Stimulated activated memory B cell treated with anti-CD40 and anti-IgM and Interleukin-4, amounts not matched to agents 10 μg/mL and 1 μg/mL and 100 μg/mL, for 72 hours (primary cell): ENCODE measurements at regions not wholly inside any gene's neighbourhood (a gene's known extent, or its start where the extent isn't known, plus 50 kb on each side); places are given as distances from the start of the nearest gene placed in this dataset.

ENCODE experiments used
- ATAC-seq: fragments of 150-1000 bp; cut with Tn5 transposase; 2 replicates; pipeline ENCODE4 v1.10.0; 2021
- H3K27ac Mint-ChIP-seq: one replicate; pipeline ENCODE4 v1.8.0; 2022; ENCODE audit warnings: mild to moderate bottlenecking, mixed read lengths
- H3K27me3 Mint-ChIP-seq: one replicate; pipeline ENCODE4 v1.8.0; 2022; ENCODE audit warnings: mixed read lengths
- H3K36me3 Mint-ChIP-seq: one replicate; pipeline ENCODE4 v1.8.0; 2022; ENCODE audit warnings: mixed read lengths
- H3K4me1 Mint-ChIP-seq: one replicate; pipeline ENCODE4 v1.8.0; 2022; ENCODE audit warnings: mixed read lengths
- H3K4me3 Mint-ChIP-seq: one replicate; pipeline ENCODE4 v1.8.0; 2022; ENCODE audit warnings: mild to moderate bottlenecking, moderate library complexity, mixed read lengths
- H3K9me3 Mint-ChIP-seq: one replicate; pipeline ENCODE4 v1.8.0; 2022; ENCODE audit warnings: mixed read lengths

DNA sequence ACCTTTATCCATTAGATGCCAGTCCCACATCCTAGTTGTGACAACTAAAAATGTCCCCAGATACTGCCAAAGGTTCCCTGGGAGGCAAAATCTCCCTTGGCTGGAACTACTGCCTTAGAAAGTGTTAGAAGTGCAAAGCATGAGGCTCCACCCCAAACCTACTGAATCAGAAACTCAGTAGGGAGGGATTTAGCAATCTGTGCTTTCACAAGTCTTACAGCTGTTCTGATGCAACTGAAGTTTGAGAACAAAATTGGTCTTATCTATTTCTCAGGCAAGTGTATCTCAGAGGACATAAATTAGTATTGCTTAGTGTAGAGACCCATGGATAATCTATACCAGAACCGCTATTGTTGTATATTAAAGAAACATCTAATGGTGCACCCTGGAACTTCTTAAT is 70.2 kb downstream of the CLDN1 start:
- no peaks in the 10 kb centered on the region for H3K36me3 Mint-ChIP-seq
- H3K4me3 Mint-ChIP-seq: no peak overlapping the region
- ATAC-seq: no peak
- no peak overlapping the region for H3K27ac Mint-ChIP-seq
- no peaks in the 10 kb centered on the region for H3K4me1 Mint-ChIP-seq
- H3K27me3 Mint-ChIP-seq: no peaks in the 10 kb centered on the region
- H3K9me3 Mint-ChIP-seq: peaks cover 10% of the 10 kb centered on the region

DNA sequence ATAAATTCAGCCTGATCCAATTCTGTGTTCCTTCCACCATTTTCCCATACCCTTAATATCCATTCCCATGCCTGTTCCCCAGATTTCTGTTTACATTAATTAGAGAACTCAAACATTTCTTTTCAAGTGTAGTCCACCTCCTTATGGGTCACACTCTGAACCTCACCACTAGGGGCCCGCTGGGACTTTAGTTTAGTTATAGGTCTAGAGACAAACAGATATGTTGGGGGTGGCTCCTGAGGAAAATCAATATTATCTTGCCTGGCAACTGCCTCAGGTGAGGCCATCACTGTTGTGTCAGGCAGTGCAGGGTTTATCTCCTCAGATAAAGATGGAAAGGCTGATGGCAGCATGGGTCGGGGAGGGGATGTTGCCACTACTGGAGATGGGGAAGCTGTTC is 72.8 kb downstream of the CLDN1 start:
- Mint-ChIP-seq H3K27me3 (no peaks in the 10 kb centered on the region), H3K9me3 (peaks cover 23% of the 10 kb centered on the region), H3K4me1 (no peaks in the 10 kb centered on the region), H3K4me3 (no peak overlapping the region), H3K27ac (no peak overlapping the region), H3K36me3 (no peaks in the 10 kb centered on the region)
- no peak for ATAC-seq

DNA sequence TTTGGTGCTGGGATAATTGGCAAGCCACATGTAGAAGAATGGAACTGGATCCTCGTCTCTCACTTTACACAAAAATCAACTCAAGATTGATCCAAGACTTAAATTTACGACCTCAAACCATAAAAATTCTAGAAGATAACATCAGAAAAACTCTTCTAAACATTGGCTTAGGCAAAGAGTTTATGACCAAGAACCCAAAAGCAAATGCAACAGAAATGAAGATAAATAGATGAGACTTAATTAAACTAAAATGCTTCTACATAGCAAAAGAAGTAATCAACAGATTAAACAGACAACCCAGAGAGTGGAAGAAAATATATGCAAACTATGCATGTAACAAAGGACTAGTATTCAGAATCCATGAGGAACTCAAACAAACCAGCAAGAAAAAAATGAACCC is 80.1 kb downstream of the CLDN1 start:
- H3K9me3 Mint-ChIP-seq: peaks cover 32% of the 10 kb centered on the region
- ATAC-seq: no peak
- no peaks in the 10 kb centered on the region for H3K4me1 Mint-ChIP-seq
- H3K27me3 Mint-ChIP-seq: no peaks in the 10 kb centered on the region
- no peak overlapping the region for H3K4me3 Mint-ChIP-seq
- no peaks in the 10 kb centered on the region for H3K36me3 Mint-ChIP-seq
- H3K27ac Mint-ChIP-seq: no peak overlapping the region

DNA sequence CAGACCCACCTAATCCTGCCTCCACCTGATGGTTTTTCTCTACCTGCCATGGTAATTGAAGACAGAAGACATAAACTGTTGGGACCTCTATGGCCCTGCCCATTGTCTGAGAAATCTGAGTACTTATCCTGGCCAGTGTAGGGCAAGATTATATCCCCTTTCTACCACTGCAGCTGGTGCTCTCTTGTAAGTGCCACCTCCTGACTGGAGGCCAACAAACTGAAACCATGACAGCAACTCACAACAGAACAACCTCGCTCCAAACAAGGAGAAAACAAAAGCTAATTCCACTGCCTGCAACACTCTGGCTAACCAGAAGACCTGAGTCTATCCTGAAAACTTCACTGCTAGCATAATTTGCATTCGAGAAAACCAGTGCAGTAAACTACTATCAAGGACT is 82.9 kb downstream of the CLDN1 start:
- H3K27me3 Mint-ChIP-seq: peaks cover 10% of the 10 kb centered on the region
- H3K36me3 Mint-ChIP-seq: no peaks in the 10 kb centered on the region
- H3K4me1 Mint-ChIP-seq: no peaks in the 10 kb centered on the region
- H3K4me3 Mint-ChIP-seq: no peak overlapping the region
- no peak for ATAC-seq
- H3K27ac Mint-ChIP-seq: no peak overlapping the region
- H3K9me3 Mint-ChIP-seq: peaks cover 18% of the 10 kb centered on the region

DNA sequence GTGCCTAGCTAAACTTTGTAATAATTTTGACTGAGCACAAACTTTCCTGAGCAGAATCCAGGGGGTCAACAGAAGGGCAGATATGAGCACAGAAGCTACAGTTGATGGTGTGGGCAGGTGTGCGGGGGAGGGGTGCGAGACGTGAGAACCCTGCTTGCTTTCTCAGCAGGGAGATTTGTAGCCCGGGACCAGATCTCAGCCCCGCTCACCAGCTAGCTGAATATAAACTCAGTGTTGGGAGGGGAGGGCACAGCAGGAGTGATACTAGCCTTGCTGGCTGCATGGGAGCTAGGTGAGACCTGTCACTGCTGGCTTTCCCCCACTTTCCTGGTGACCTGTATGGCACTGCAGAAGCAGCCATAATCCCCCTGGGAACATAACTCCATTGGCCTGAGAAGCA is 83.4 kb downstream of the CLDN1 start:
- no peaks in the 10 kb centered on the region for H3K4me1 Mint-ChIP-seq
- peaks cover 10% of the 10 kb centered on the region for H3K27me3 Mint-ChIP-seq
- no peak overlapping the region for H3K27ac Mint-ChIP-seq
- H3K9me3 Mint-ChIP-seq: peaks cover 18% of the 10 kb centered on the region
- no peaks in the 10 kb centered on the region for H3K36me3 Mint-ChIP-seq
- H3K4me3 Mint-ChIP-seq: no peak overlapping the region
- no peak for ATAC-seq

DNA sequence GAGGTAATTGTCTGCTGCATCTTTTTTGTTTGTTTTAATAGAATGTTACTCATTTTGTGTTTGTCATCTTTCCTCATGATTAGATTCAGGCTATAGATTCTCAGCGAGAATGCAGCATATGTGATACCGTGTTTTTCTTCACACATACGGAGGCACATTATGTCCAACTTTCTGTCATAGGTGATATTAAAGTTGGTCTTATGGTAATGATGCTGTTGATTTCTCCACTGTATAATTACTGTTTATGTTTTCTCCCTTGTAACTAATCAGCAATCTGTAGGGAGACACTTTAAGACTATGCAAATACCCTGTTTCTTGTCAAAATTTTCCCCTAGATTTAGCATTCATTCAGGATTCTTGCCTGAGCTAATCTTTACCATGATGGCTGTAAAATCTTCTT is 87.6 kb downstream of the CLDN1 start:
- ATAC-seq: no peak
- no peak overlapping the region for H3K27ac Mint-ChIP-seq
- peaks cover 10% of the 10 kb centered on the region for H3K27me3 Mint-ChIP-seq
- H3K36me3 Mint-ChIP-seq: no peaks in the 10 kb centered on the region
- H3K9me3 Mint-ChIP-seq: no peaks in the 10 kb centered on the region
- H3K4me1 Mint-ChIP-seq: no peaks in the 10 kb centered on the region
- no peak overlapping the region for H3K4me3 Mint-ChIP-seq

- Mint-ChIP-seq H3K4me1 (no peaks in the 10 kb centered on the region), H3K36me3 (no peaks in the 10 kb centered on the region), H3K27ac (no peak overlapping the region), H3K9me3 (no peaks in the 10 kb centered on the region), H3K27me3 (no peaks in the 10 kb centered on the region), H3K4me3 (no peak overlapping the region)
- no peak for ATAC-seq
Measured at GRCh38 chr3:190229632-190230424, 92.4 kb downstream of the CLDN1 start.

DNA sequence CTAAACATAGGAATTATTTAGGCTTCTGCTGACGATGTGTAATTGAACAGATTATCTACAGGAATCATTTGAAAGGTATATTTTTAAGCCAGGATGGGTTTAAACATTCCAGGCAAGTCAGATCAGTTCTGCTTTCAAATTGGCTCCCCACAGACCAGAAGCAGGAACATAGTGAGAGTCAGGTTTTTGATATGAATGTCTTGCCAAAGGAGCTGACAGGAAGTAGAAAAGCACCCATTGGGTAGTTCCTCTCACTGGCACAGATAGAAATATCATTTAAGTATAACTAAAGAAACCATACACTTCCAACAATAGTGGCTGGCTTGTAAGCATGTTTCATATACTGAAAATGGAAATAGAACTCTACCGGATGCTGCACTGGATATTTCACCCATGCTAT is 95.2 kb downstream of the CLDN1 start:
- no peaks in the 10 kb centered on the region for H3K4me1 Mint-ChIP-seq
- no peak overlapping the region for H3K4me3 Mint-ChIP-seq
- H3K27me3 Mint-ChIP-seq: peaks cover 7% of the 10 kb centered on the region
- H3K27ac Mint-ChIP-seq: no peak overlapping the region
- H3K9me3 Mint-ChIP-seq: no peaks in the 10 kb centered on the region
- ATAC-seq: no peak
- H3K36me3 Mint-ChIP-seq: no peaks in the 10 kb centered on the region

DNA sequence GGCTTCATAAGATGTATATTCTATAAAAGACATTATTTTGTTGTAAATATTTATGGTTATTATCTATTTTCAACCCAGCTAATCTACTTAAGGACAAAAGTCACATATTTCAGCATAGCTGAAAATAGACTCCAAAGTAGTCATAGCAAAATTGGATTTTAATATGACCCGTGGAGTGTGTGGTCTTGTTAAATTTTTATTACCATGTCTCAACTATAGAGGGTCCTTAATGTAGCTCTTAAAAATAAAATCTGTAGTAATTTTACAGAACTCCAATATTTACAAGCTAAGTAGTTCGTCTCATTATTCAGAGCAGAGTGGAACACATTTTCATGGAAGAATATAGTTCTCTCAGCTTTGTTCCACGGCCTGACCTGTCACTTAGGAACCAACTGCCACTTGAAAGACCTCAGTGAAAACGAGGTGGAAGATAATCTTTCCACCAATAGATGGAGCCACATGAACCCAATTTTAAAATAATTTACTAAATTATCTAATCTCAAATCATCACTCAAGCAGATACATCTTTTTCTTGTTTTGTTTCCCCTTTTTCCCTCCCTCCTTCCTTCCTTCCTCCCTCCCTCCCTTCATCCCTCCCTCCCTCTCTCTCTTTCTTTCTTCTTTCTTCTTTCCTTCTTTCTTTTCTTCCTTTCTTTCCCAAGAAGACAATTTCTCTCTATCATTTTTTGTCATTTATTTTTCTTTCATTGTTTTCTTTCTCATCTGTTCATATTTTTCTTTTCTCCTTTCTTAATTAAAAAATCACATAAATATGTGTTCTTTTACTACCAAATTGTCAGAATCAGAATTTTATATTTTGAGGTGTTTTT is 97.2 kb downstream of the CLDN1 start:
- Mint-ChIP-seq H3K4me3 (no peak overlapping the region), H3K9me3 (peaks cover 5% of the 10 kb centered on the region), H3K4me1 (no peaks in the 10 kb centered on the region), H3K27me3 (peaks cover 7% of the 10 kb centered on the region), H3K36me3 (no peaks in the 10 kb centered on the region), H3K27ac (no peak overlapping the region)
- ATAC-seq: no peak

DNA sequence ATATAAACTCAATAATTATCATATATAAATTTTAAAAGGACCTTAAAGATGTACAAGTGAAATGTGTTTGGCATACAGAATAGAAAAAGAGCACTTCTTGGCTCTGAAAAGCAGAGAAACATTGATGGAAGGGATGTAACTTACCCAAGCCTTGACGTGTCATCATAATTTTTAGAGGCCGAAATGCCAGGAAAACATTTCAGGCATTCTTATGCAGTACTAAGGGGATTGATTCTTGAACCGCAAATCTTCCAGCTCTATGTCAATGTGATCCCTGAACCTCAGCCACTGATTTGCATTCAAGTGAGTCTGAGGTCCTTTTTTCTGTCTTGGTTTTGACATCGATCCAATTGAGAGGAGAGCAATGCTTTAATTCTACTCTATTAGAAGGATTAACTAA is 97.8 kb downstream of the CLDN1 start:
- no peak overlapping the region for H3K27ac Mint-ChIP-seq
- H3K27me3 Mint-ChIP-seq: peaks cover 7% of the 10 kb centered on the region
- H3K9me3 Mint-ChIP-seq: peaks cover 7% of the 10 kb centered on the region
- no peaks in the 10 kb centered on the region for H3K4me1 Mint-ChIP-seq
- H3K4me3 Mint-ChIP-seq: no peak overlapping the region
- no peaks in the 10 kb centered on the region for H3K36me3 Mint-ChIP-seq
- ATAC-seq: no peak

GRCh38 chr3:190222916-190223315 is 99.3 kb downstream of the CLDN1 start:
- no peaks in the 10 kb centered on the region for H3K4me1 Mint-ChIP-seq
- no peak for ATAC-seq
- no peak overlapping the region for H3K4me3 Mint-ChIP-seq
- no peak overlapping the region for H3K27ac Mint-ChIP-seq
- peaks cover 7% of the 10 kb centered on the region for H3K27me3 Mint-ChIP-seq
- H3K36me3 Mint-ChIP-seq: no peaks in the 10 kb centered on the region
- H3K9me3 Mint-ChIP-seq: peaks cover 8% of the 10 kb centered on the region

- Mint-ChIP-seq H3K4me3 (no peak overlapping the region), H3K9me3 (peaks cover 8% of the 10 kb centered on the region), H3K27me3 (peaks cover 7% of the 10 kb centered on the region), H3K4me1 (no peaks in the 10 kb centered on the region), H3K27ac (no peak overlapping the region), H3K36me3 (no peaks in the 10 kb centered on the region)
- no peak for ATAC-seq
Measured at GRCh38 chr3:190222360-190222759, 99.9 kb downstream of the CLDN1 start.

- H3K4me1 Mint-ChIP-seq: no peaks in the 10 kb centered on the region
- H3K9me3 Mint-ChIP-seq: peaks cover 8% of the 10 kb centered on the region
- H3K27ac Mint-ChIP-seq: no peak overlapping the region
- H3K27me3 Mint-ChIP-seq: peaks cover 7% of the 10 kb centered on the region
- H3K4me3 Mint-ChIP-seq: no peak overlapping the region
- ATAC-seq: no peak
- no peaks in the 10 kb centered on the region for H3K36me3 Mint-ChIP-seq
Measured at GRCh38 chr3:190220362-190220761, 99.7 kb upstream of the P3H2 start.

DNA sequence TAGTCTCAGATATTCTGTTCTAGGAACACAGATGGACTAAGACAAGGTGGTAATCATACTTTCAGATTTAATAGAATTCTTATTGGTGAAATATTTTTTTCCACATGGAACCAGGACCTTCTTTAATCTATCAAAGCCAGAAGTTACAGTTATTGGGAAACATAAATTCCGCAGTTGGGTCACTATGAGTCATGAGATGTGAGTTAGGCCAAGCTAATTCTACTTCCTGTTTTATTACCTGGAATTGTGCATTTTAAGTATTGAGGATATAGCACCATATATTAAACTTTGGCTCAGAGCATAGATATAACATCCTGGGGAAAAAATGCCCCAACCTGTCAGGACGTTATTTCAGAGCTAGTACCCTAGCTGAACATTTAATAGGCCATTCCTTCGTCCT is 96.4 kb upstream of the P3H2 start:
- no peaks in the 10 kb centered on the region for H3K36me3 Mint-ChIP-seq
- ATAC-seq: no peak
- no peaks in the 10 kb centered on the region for H3K4me1 Mint-ChIP-seq
- H3K4me3 Mint-ChIP-seq: no peak overlapping the region
- H3K27ac Mint-ChIP-seq: no peak overlapping the region
- peaks cover 8% of the 10 kb centered on the region for H3K9me3 Mint-ChIP-seq
- no peaks in the 10 kb centered on the region for H3K27me3 Mint-ChIP-seq

DNA sequence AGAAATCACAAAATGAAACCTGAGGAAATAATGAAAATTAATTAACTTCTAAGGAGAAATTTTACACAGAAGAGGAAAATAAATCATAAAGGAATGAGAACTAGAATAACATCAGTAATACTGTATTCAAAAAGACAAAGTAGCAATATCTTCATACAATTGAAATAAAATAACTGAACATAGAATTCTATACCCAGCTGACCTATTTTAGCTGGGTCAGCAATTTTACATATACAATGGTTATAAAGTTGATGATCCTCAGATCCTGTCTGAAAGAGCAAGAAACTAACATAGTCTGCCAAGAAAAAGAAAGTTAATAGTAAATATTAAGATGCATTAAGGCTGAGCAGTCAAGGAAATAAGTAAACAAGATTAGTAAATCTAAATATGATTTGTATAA is 93.0 kb upstream of the P3H2 start:
- ATAC-seq: no peak
- no peaks in the 10 kb centered on the region for H3K9me3 Mint-ChIP-seq
- H3K36me3 Mint-ChIP-seq: no peaks in the 10 kb centered on the region
- no peak overlapping the region for H3K27ac Mint-ChIP-seq
- H3K27me3 Mint-ChIP-seq: no peaks in the 10 kb centered on the region
- H3K4me1 Mint-ChIP-seq: no peaks in the 10 kb centered on the region
- no peak overlapping the region for H3K4me3 Mint-ChIP-seq

DNA sequence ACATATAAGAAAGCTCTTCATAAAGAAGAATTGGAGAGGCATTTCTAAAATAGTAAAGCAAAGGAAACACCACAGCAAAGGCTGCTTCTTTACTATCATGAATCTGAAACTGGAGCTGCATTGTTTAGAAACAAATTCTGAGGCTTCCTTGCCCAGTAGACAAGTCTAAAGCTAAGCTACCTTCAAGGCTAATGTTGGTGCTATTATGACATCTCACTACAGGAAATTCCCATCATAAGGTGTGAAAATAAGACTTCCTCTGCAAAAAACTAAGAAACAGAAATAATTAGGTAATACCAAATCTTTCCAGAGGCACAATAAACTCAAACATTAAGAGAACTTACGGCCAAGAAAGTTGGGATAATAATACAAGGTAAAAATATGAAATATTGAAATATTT is 89.9 kb upstream of the P3H2 start:
- Mint-ChIP-seq H3K4me1 (no peaks in the 10 kb centered on the region), H3K27ac (no peak overlapping the region), H3K36me3 (no peaks in the 10 kb centered on the region), H3K4me3 (no peak overlapping the region), H3K27me3 (no peaks in the 10 kb centered on the region), H3K9me3 (no peaks in the 10 kb centered on the region)
- ATAC-seq: no peak
